NB4 (cell line): ENCODE measurements at regions not wholly inside any gene's neighbourhood (a gene's known extent, or its start where the extent isn't known, plus 50 kb on each side); places are given as distances from the start of the nearest gene placed in this dataset.
A peak's percentile ranks its signal among the peaks of the same experiment; 100 is the strongest.

Source experiments
- DNase-seq: peaks from one replicate; pipeline ENCODE4 v3.0.0; 2010; ENCODE audit warnings: low read depth
- H3K4me3 ChIP-seq: one replicate; pipeline ENCODE4 v1.5.1; 2011; ENCODE audit warnings: mild to moderate bottlenecking, low read depth, low read length, moderate library complexity
- MYC ChIP-seq: IDR thresholded peaks from 2 replicates; pipeline ENCODE4 v1.6.1; 2011; ENCODE audit warnings: low read depth, low read length
- POLR2A ChIP-seq: IDR thresholded peaks from 2 replicates; pipeline ENCODE4 v1.6.1; 2011; ENCODE audit warnings: mild to moderate bottlenecking; ENCODE audit not compliant: insufficient read length; ENCODE audit errors: extremely low read depth
- TF ChIP-seq, protein P1 (sequence below): IDR thresholded peaks from 2 replicates; pipeline ENCODE4 v1.6.1; 2011; ENCODE audit warnings: low read depth, low read length
- TF ChIP-seq, protein P2 (sequence below): IDR thresholded peaks from one replicate; pipeline ENCODE4 v1.5.1; 2012; ENCODE audit warnings: low read depth, low read length

DNA sequence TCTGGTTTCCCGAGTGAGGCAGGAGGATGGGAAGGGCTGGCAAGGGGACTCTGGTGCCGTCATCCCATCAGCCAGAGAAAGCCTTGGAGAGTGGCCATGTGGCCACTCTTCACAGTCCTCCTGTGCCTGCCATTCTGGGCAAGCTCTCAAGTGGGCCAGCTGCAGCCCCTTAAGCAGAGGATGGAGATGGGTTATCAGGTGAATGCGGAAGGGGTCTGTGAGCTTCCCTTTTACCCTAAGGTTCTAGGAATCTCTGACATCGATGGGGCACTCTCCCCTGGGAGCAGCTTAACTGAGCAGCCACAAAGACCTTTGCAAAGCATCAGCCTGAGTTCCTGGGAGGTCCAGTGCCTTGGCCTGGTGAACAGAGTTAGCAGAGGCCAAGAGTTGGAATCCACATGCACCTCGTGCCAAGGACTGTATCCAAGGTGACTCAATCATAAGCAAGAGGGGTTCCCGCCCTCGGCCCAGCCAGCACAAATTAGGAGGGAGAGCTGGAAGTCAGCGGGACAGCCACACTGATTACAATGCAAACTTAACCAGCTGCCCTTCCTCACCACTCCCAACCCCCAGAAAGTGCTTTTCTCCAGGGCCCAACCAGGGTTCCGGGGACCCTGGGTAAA, 193.6 kb downstream of the BUD13 start:
- H3K4me3 ChIP-seq = no peak overlapping the region
- no peak for DNase-seq
- no peak for TF ChIP-seq MYC
- TF ChIP-seq POLR2A = no peak
- TF ChIP-seq, protein P1, sequence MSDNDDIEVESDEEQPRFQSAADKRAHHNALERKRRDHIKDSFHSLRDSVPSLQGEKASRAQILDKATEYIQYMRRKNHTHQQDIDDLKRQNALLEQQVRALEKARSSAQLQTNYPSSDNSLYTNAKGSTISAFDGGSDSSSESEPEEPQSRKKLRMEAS = no peak
- TF ChIP-seq, protein P2, sequence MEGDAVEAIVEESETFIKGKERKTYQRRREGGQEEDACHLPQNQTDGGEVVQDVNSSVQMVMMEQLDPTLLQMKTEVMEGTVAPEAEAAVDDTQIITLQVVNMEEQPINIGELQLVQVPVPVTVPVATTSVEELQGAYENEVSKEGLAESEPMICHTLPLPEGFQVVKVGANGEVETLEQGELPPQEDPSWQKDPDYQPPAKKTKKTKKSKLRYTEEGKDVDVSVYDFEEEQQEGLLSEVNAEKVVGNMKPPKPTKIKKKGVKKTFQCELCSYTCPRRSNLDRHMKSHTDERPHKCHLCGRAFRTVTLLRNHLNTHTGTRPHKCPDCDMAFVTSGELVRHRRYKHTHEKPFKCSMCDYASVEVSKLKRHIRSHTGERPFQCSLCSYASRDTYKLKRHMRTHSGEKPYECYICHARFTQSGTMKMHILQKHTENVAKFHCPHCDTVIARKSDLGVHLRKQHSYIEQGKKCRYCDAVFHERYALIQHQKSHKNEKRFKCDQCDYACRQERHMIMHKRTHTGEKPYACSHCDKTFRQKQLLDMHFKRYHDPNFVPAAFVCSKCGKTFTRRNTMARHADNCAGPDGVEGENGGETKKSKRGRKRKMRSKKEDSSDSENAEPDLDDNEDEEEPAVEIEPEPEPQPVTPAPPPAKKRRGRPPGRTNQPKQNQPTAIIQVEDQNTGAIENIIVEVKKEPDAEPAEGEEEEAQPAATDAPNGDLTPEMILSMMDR = no peak

DNA sequence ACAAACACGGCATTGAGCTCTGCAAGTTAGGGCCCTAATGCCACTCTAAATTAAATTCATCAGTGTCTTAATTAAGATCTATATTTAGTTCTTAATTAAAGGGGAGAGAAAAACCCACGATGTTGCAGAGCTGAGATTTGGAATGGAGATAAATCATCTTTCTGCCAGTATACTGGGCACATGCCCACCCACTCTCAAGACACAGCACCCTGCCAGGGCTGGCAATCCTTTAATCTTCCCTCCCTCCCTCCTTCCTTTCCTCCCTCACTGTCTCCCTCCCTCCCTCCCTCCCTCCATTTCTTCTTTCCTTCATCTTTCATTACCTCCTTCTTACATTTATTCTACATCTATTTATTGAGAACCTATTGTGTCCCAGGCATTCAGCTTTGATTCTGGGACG, 194.8 kb downstream of the BUD13 start:
- no peak for DNase-seq
- H3K4me3 ChIP-seq = no peak overlapping the region
- TF ChIP-seq, protein P1 = no peak
- TF ChIP-seq POLR2A (no peak), MYC (no peak)
- TF ChIP-seq, protein P2 = no peak

DNA sequence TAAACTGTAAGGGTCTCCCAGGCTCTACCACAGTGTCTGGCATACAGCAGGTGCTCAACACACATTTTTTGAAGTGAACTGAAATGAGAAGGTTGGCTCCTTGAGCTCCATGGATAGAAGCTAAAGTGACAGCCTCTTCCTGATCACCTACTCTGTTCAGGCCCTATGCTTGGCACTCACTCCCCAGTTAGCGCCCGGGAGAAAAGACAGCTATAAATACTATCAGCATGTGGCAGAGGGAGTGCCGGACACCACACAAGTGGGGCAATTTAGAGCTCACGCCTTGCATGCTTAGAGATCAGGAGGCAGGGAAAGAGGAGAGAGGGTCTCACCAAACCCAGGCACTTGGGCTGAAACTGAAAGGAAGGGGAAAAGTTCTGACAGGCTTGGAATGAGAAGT, 195.5 kb downstream of the BUD13 start:
- DNase-seq = no peak
- no peak overlapping the region for H3K4me3 ChIP-seq
- no peak for TF ChIP-seq POLR2A
- no peak for TF ChIP-seq MYC
- TF ChIP-seq, protein P2 = no peak
- TF ChIP-seq, protein P1 = no peak

DNA sequence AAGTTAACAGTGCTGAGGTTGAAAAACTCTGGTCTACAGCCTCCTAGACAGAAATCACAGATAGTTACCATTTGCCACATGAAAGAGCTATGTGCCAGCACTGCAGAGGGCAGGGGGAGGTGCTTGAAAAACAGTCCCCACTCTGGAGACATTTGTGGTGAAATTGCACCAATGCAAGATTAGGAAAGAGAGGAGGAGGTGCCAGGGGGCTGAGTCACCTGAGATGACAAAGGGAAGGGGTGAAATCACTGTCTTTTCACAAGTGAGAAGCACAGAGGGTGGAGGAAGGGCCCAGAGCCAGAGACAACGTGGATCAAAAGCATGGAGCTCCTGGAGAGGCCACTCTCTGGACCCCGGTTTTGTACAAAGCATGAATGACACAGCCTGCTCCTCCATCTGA, 196.3 kb downstream of the BUD13 start:
- DNase-seq = peak; percentile 10
- TF ChIP-seq, protein P2 = no peak
- TF ChIP-seq MYC = no peak
- TF ChIP-seq POLR2A = no peak
- TF ChIP-seq, protein P1 = no peak
- no peak overlapping the region for H3K4me3 ChIP-seq

DNA sequence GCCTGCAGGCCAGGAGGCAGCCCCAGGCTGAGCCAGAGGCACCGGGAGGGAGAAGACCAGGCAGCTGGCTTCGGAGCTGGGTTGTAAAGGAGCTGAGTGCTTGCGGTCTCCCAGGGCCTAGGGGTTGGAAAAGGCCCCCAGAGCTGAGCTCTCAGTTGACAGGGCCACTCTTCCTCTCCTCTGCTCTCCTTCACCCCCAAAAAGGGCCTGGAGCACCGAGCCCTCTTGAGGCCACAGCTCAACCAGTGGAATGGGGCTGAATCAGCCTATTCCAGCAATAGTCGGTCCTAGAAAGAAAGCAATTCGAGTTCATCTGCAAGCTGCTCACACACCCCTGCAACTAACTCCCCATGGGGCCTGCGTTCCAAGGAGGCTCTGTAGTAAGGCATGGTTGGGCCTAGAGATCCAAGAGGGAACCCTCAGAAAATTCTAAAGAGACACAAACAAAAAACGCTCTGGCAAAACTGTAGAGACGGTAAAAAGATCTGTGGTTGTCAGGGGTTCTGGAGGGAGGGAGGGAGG, 205.0 kb downstream of the BUD13 start:
- TF ChIP-seq, protein P1 = no peak
- TF ChIP-seq MYC = no peak
- no peak for DNase-seq
- H3K4me3 ChIP-seq = no peak overlapping the region

DNA sequence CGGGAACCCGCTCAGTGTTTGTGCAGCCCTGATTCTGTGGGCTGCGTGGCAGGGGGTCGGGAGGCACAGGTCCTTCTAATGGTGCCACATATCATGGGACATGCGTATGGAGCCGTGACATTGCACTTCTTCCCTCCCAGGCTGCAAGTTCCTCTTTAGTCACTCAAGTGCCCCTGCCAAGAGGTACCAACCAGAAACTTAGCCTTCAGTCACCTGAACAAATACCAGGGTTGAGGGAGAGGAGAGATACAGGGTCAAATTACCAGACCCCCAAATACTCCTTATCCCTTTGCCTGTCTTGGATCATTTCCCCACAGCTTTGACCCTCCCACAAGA, 209.1 kb downstream of the BUD13 start:
- no peak overlapping the region for H3K4me3 ChIP-seq
- peak; percentile 36 for DNase-seq
- TF ChIP-seq POLR2A (no peak), MYC (no peak)
- TF ChIP-seq, protein P2 = no peak
- TF ChIP-seq, protein P1 = no peak
